ENCODE measurements at regions not wholly inside any gene's neighbourhood (a gene's known extent, or its start where the extent isn't known, plus 50 kb on each side); places are given as distances from the start of the nearest gene placed in this dataset.

- no peaks in the 10 kb centered on the region for H3K9me3 Mint-ChIP-seq (ENCODE audit: unreplicated experiment)
- H3K4me1 Mint-ChIP-seq (ENCODE audit: unreplicated experiment): peaks cover 43% of the 10 kb centered on the region
- H3K27me3 Mint-ChIP-seq (ENCODE audit: unreplicated experiment): no peaks in the 10 kb centered on the region
- no peak for DNase-seq (ENCODE audit: extremely low spot score, unreplicated experiment)
- peak overlapping the region; percentile 64 for H3K4me3 Mint-ChIP-seq (ENCODE audit: unreplicated experiment)
- H3K27ac Mint-ChIP-seq (ENCODE audit: unreplicated experiment): peak overlapping the region; percentile 95
- H3K36me3 Mint-ChIP-seq (ENCODE audit: unreplicated experiment): peaks cover 6% of the 10 kb centered on the region
- no peak for TF ChIP-seq CTCF (IDR thresholded peaks at IDR 0.05)
These were observed 91.2 kb upstream of the STK17B start for GRCh38 chr2:196262606-196263005.

GRCh38 chr2:196263181-196263747, 91.9 kb upstream of the STK17B start:
- DNase-seq (ENCODE audit: extremely low spot score, unreplicated experiment): no peak
- Mint-ChIP-seq H3K9me3 (ENCODE audit: unreplicated experiment) (no peaks in the 10 kb centered on the region), H3K4me1 (ENCODE audit: unreplicated experiment) (peaks cover 49% of the 10 kb centered on the region), H3K36me3 (ENCODE audit: unreplicated experiment) (peaks cover 4% of the 10 kb centered on the region), H3K27ac (ENCODE audit: unreplicated experiment) (peak overlapping the region; percentile 95), H3K27me3 (ENCODE audit: unreplicated experiment) (no peaks in the 10 kb centered on the region), H3K4me3 (ENCODE audit: unreplicated experiment) (peak overlapping the region; percentile 64)
- TF ChIP-seq CTCF (IDR thresholded peaks at IDR 0.05): no peak

GRCh38 chr2:196266351-196266750, 95.0 kb upstream of the STK17B start:
- Mint-ChIP-seq H3K27ac (ENCODE audit: unreplicated experiment) (peak overlapping the region; percentile 24), H3K27me3 (ENCODE audit: unreplicated experiment) (no peaks in the 10 kb centered on the region), H3K36me3 (ENCODE audit: unreplicated experiment) (peaks cover 10% of the 10 kb centered on the region), H3K4me3 (ENCODE audit: unreplicated experiment) (no peak overlapping the region), H3K4me1 (ENCODE audit: unreplicated experiment) (peaks cover 56% of the 10 kb centered on the region), H3K9me3 (ENCODE audit: unreplicated experiment) (no peaks in the 10 kb centered on the region)
- no peak for DNase-seq (ENCODE audit: extremely low spot score, unreplicated experiment)
- TF ChIP-seq CTCF (IDR thresholded peaks at IDR 0.05): no peak

GRCh38 chr2:196266855-196267254, 95.5 kb upstream of the STK17B start:
- Mint-ChIP-seq H3K27ac (ENCODE audit: unreplicated experiment) (peak overlapping the region; percentile 74), H3K4me3 (ENCODE audit: unreplicated experiment) (no peak overlapping the region), H3K27me3 (ENCODE audit: unreplicated experiment) (no peaks in the 10 kb centered on the region), H3K4me1 (ENCODE audit: unreplicated experiment) (peaks cover 56% of the 10 kb centered on the region), H3K9me3 (ENCODE audit: unreplicated experiment) (no peaks in the 10 kb centered on the region), H3K36me3 (ENCODE audit: unreplicated experiment) (peaks cover 10% of the 10 kb centered on the region)
- TF ChIP-seq CTCF (IDR thresholded peaks at IDR 0.05): no peak
- no peak for DNase-seq (ENCODE audit: extremely low spot score, unreplicated experiment)

- no peak for DNase-seq (ENCODE audit: extremely low spot score, unreplicated experiment)
- Mint-ChIP-seq H3K9me3 (ENCODE audit: unreplicated experiment) (no peaks in the 10 kb centered on the region), H3K4me3 (ENCODE audit: unreplicated experiment) (no peak overlapping the region), H3K4me1 (ENCODE audit: unreplicated experiment) (peaks cover 52% of the 10 kb centered on the region), H3K36me3 (ENCODE audit: unreplicated experiment) (peaks cover 10% of the 10 kb centered on the region), H3K27me3 (ENCODE audit: unreplicated experiment) (no peaks in the 10 kb centered on the region), H3K27ac (ENCODE audit: unreplicated experiment) (peak overlapping the region; percentile 55)
- no peak for TF ChIP-seq CTCF (IDR thresholded peaks at IDR 0.05)
These were observed 96.6 kb upstream of the STK17B start for GRCh38 chr2:196268025-196268424.
